ENCODE measurements at regions not wholly inside any gene's neighbourhood (a gene's known extent, or its start where the extent isn't known, plus 50 kb on each side); places are given as distances from the start of the nearest gene placed in this dataset.
"Not testable (repeated sequence)": the region's sequence is repeated elsewhere in the genome, so short reads cannot be mapped to it uniquely, and the experiment has no call there.

- no peak for DNase-seq (ENCODE audit: low read depth in 3 of 3)
Measured at GRCh38 chr2:18988631-18989232, 369.7 kb downstream of the OSR1 start.

DNA sequence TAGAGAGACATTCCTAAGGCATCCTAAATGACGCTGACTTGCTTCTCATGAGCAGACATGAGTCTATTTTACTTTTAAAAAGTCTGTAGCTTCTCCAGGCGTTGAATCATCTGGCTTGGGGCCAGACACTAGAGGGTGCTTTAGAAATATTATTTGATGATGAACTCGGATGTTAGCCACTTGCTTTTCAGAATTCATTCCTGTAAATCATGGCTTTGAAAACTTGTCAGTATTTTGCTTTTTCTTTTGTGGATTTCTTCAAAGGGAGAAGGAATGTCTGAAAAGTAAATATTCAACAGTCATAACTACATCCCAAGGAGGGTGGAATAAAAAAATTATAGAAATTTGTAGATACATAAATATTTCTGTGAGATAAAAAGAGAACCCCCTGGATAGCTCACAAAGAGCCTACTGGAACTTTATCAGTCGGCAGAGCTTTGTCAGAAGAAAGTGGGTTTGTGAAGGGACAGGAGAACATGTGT lies 370.8 kb downstream of the OSR1 start:
- no peak for DNase-seq (ENCODE audit: low read depth in 3 of 3)

- no peak for DNase-seq (ENCODE audit: low read depth in 3 of 3)
Measured at GRCh38 chr2:18987016-18987415, 371.4 kb downstream of the OSR1 start.

GRCh38 chr2:18986046-18986445 lies 372.4 kb downstream of the OSR1 start:
- DNase-seq (ENCODE audit: low read depth in 3 of 3): no peak

DNA sequence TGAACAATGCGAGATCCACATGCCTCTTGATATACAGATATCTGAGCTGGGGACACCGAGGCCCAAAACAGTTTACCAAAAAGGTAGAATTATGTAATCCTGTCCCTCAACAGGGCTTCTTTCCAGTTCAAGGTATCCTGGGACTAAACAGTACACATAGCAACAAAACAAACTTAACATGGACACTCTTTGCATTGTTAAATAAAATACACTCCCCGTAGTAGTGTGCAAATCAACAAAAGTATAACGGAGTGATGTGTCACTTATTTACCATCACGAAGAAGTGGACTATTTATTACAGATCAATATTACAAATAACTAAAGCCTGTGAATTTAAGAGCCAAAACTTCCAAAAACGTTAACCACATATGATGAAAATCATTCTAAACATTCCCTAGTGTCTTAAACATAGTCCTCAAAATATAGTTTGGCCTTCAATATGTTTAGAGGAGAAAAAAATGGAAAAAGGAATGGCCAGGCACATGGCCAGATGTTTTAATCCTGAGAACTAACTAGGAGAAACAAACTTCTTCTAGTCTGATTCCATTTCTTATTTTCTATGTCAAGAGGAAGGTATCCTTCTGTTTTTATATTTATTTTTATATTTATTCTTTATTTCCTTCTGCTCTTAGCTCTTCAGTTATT lies 377.5 kb downstream of the OSR1 start:
- no peak for DNase-seq (ENCODE audit: low read depth in 3 of 3)

GRCh38 chr2:18980104-18980785 lies 378.2 kb downstream of the OSR1 start:
- no peak for DNase-seq (ENCODE audit: low read depth in 3 of 3)

GRCh38 chr2:18977409-18977808 lies 381.0 kb downstream of the OSR1 start:
- DNase-seq (ENCODE audit: low read depth in 3 of 3): no peak

- no peak for DNase-seq (ENCODE audit: low read depth in 3 of 3)
Measured at GRCh38 chr2:18976168-18976961, 382.1 kb downstream of the OSR1 start.

GRCh38 chr2:18975506-18976167 lies 382.8 kb downstream of the OSR1 start:
- no peak for DNase-seq (ENCODE audit: low read depth in 3 of 3)

- DNase-seq (ENCODE audit: low read depth in 3 of 3): no peak
Measured at GRCh38 chr2:18971628-18972027, 382.3 kb upstream of the NT5C1B start.

GRCh38 chr2:18971069-18971378 lies 381.7 kb upstream of the NT5C1B start:
- no peak for DNase-seq (ENCODE audit: low read depth in 3 of 3)

- no peak for DNase-seq (ENCODE audit: low read depth in 3 of 3)
Measured at GRCh38 chr2:18966131-18966530, 376.8 kb upstream of the NT5C1B start.

DNA sequence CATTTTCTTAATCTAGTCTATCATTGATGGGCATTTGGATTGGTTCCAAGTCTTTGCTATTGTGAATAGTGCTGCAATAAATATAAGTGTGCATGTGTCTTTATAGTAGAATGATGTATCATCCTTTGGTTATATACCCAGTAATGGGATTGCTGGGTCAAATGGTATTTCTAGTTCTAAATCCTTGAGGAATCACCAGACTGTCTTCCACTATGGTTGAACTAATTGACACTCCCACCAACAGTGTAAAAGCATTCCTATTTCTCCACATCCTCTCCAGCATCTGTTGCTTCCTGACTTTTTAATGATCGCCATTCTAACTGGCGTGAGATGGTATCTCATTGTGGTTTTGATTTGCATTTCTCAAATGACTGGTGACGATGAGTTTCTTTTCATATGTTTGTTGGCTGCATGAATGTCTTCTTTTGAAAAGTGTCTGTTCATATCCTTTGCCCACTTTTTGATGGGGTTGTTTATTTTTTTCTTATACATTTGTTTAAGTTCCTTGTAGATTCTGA lies 374.4 kb upstream of the NT5C1B start:
- DNase-seq (ENCODE audit: low read depth in 3 of 3): not testable (repeated sequence)

GRCh38 chr2:18961991-18962421 lies 372.6 kb upstream of the NT5C1B start:
- DNase-seq (ENCODE audit: low read depth in 3 of 3): no peak

GRCh38 chr2:18959952-18960717 lies 370.8 kb upstream of the NT5C1B start:
- DNase-seq (ENCODE audit: low read depth in 3 of 3): no peak

DNA sequence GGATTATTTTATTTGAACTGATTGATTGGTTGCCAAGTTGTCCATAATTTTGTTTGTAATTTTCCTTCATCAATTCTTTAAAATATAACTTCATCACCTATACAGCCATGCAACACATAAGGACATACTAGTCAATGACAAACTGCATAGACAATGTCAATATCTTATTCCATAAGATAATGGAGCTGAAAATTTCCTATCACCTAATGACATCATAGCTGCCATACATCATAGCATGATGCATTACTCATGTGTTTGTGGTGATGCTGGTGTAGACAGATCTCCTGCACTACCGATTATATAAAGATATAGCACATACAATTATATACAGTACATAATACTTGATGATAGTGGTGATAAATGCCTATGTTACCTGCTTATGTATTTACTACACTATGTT lies 369.8 kb upstream of the NT5C1B start:
- DNase-seq (ENCODE audit: low read depth in 3 of 3): no peak

- no peak for DNase-seq (ENCODE audit: low read depth in 3 of 3)
Measured at GRCh38 chr2:18957909-18958308, 368.5 kb upstream of the NT5C1B start.

DNA sequence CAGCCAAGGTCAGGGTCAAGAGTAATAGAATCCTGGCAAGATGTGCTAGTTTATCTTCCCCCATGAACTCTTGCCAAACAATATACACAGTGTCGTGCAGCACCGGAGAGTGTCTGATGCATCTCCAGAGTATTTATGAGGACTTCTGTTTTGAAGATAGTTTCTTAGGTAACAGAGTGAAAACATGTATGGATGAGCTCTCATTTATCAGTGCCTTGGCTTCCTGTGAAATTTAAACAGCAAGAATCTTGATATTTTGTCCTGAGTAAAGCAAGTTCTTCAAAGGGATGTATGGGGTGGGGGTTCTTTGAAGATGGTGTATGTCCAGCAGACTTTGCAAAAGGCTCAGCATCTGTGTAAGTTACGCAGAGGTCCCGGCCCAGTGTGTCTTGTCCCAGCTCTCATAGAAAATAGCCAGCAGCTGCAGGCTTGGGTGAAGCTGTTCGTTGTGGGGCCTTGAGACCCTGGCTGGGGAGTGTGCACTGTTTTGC lies 361.0 kb upstream of the NT5C1B start:
- no peak for DNase-seq (ENCODE audit: low read depth in 3 of 3)

GRCh38 chr2:18949871-18950270 lies 360.5 kb upstream of the NT5C1B start:
- DNase-seq (ENCODE audit: low read depth in 3 of 3): no peak

- DNase-seq (ENCODE audit: low read depth in 3 of 3): no peak
Measured at GRCh38 chr2:18940184-18940583, 350.8 kb upstream of the NT5C1B start.

DNA sequence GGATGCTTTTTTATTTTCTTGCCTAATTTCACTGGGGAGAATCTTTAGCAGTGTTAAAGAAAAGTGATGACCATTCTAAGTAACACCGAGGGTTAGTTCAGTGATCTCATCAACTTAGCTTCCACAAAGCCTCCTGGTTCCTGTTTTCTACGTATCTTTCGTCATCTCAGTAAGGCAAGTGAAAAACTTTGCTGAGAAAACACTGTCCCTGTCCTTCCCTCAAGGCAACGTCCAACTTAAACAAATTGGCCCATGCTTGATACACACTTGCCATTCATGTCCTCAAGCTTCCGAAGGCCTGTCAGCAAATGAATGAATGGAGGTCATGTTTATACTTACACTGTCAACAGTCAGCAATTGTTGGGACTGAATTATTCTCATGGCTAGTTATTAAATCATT lies 350.4 kb upstream of the NT5C1B start:
- DNase-seq (ENCODE audit: low read depth in 3 of 3): not testable (repeated sequence)

Data from stimulated activated CD4-positive, alpha-beta T cell treated with anti-CD3 and anti-CD28 coated beads, TNF-alpha, amount 100 ng/mL, for 4 hours (primary cell).